DOHH2 (cell line): ENCODE measurements at regions not wholly inside any gene's neighbourhood (a gene's known extent, or its start where the extent isn't known, plus 50 kb on each side); places are given as distances from the start of the nearest gene placed in this dataset.

Source experiments
- CTCF ChIP-seq: fragments of 200-600 bp; sonication (generic); IDR thresholded peaks from one replicate; pipeline ENCODE4 v1.5.1; 2014; ENCODE audit warnings: antibody characterized with exemption, mild to moderate bottlenecking, low read depth, low read length; ENCODE audit not compliant: poor library complexity, severe bottlenecking
- EZH2phosphoT487 ChIP-seq: fragments of 200-600 bp; sonication (generic); IDR thresholded peaks from 2 replicates; pipeline ENCODE4 v1.6.1; 2017; ENCODE audit warnings: borderline replicate concordance, mild to moderate bottlenecking, antibody characterized with exemption, low read length, moderate library complexity, mixed read lengths

GRCh38 chr13:30151388-30151787 is 156.0 kb downstream of the KATNAL1 start:
- TF ChIP-seq CTCF (no peak), EZH2phosphoT487 (no peak)
